Peyer's patch (tissue), 4 donors: ENCODE measurements at regions not wholly inside any gene's neighbourhood (a gene's known extent, or its start where the extent isn't known, plus 50 kb on each side); places are given as distances from the start of the nearest gene placed in this dataset.

ENCODE experiments used
- CTCF ChIP-seq, 6 experiments: fragments of 450-650 bp in 4 of 6; fragments of 200-600 bp in 2 of 6; sonication (generic) in 1 of 6; IDR thresholded peaks; one replicate each; pipeline ENCODE4 v1.5.1; 2017 to 2019; ENCODE audit warnings: antibody characterized with exemption in 6 of 6, mild to moderate bottlenecking in 3 of 6, moderate library complexity in 1 of 6
- POLR2A ChIP-seq, 2 donors: fragments of 450-650 bp; IDR thresholded peaks; one replicate each; pipeline ENCODE4 v1.5.1; 2017; ENCODE audit warnings: antibody characterized with exemption in 2 of 2, mild to moderate bottlenecking in 2 of 2, moderate library complexity in 2 of 2

GRCh38 chr13:73952648-73953047 is 181.6 kb downstream of the KLF12 start:
- no peak for TF ChIP-seq CTCF (IDR thresholded peaks at IDR 0.05)
- TF ChIP-seq POLR2A (IDR thresholded peaks at IDR 0.05): no peak
